ENCODE measurements at regions not wholly inside any gene's neighbourhood (a gene's known extent, or its start where the extent isn't known, plus 50 kb on each side); places are given as distances from the start of the nearest gene placed in this dataset.

- no peak overlapping the region for H3K4me3 ChIP-seq (ENCODE audit: low read depth, low read length)
- DNase-seq (ENCODE audit: low read depth) = peak; percentile 50
- TF ChIP-seq, protein P1, sequence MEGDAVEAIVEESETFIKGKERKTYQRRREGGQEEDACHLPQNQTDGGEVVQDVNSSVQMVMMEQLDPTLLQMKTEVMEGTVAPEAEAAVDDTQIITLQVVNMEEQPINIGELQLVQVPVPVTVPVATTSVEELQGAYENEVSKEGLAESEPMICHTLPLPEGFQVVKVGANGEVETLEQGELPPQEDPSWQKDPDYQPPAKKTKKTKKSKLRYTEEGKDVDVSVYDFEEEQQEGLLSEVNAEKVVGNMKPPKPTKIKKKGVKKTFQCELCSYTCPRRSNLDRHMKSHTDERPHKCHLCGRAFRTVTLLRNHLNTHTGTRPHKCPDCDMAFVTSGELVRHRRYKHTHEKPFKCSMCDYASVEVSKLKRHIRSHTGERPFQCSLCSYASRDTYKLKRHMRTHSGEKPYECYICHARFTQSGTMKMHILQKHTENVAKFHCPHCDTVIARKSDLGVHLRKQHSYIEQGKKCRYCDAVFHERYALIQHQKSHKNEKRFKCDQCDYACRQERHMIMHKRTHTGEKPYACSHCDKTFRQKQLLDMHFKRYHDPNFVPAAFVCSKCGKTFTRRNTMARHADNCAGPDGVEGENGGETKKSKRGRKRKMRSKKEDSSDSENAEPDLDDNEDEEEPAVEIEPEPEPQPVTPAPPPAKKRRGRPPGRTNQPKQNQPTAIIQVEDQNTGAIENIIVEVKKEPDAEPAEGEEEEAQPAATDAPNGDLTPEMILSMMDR (conservative IDR thresholded peaks at IDR 0.05; ENCODE audit: low read depth, low read length) = peak; percentile 50
These were observed 95.7 kb upstream of the SLC24A5 start for GRCh38 chr15:48025118-48025517.

DNA sequence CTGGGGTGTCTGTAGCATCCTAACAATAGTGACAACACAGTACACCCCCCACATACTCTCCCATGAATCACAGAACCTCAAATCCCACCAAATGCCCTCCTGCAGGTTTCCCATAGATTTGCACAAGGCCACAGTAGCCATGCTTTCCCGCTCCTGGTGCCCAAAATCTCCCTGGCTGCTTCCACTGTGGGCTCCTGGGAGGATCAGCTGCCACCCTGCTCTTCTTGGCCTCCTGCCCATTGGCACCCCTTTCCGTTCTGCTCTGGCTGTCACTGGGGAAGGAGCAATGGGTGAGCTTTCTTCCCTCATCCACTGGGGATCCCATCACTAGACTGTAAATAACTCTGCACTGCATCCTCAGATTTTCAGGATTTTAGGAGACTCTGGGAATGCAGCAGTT lies 92.1 kb upstream of the SLC24A5 start:
- no peak for DNase-seq (ENCODE audit: low read depth)
- no peak overlapping the region for H3K4me3 ChIP-seq (ENCODE audit: low read depth, low read length)
- TF ChIP-seq, protein P1 (conservative IDR thresholded peaks at IDR 0.05; ENCODE audit: low read depth, low read length) = no peak

DNA sequence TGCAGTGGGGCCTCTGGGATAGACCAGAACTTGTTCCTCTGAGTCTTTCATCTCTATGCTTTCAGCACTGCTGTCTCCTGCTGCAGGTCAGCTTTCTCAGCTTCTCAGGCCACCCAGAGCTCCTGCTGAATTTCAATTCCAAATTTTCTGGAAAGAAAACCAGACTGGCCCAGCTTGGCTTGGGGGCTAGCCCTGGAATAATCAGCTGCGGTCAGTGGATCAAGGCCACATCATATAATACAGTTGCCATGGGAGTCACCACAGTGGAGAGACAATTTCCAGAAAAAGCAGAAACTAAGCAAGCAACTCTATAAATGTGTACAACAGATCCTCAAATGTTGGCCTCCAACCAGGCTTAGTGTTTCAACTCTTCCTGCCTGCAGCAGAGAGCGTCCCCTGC lies 91.1 kb upstream of the SLC24A5 start:
- TF ChIP-seq, protein P1 (conservative IDR thresholded peaks at IDR 0.05; ENCODE audit: low read depth, low read length) = no peak
- H3K4me3 ChIP-seq (ENCODE audit: low read depth, low read length) = no peak overlapping the region
- no peak for DNase-seq (ENCODE audit: low read depth)

- DNase-seq (ENCODE audit: low read depth) = no peak
- TF ChIP-seq, protein P1 (conservative IDR thresholded peaks at IDR 0.05; ENCODE audit: low read depth, low read length) = no peak
- H3K4me3 ChIP-seq (ENCODE audit: low read depth, low read length) = no peak overlapping the region
These were observed 89.3 kb upstream of the SLC24A5 start for GRCh38 chr15:48031466-48031865.

DNA sequence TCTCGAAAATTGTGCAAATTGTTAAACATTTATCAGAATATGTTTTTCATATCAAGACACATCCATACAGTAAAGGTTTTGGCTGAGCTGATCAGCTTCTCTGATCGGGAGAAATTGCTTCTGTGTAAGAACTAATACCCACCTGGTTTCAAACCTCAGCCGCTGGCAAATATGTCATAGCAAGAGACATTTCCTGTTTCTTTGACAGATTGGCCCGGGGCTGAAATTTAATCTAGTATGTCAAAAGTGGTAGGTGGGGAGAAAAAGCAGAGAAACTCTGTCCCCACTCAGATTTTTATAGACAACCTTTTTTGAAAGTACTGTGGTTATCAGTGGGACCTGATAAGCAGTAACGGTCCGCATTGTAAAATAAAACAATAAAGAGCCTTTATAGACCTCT lies 88.8 kb upstream of the SLC24A5 start:
- no peak overlapping the region for H3K4me3 ChIP-seq (ENCODE audit: low read depth, low read length)
- DNase-seq (ENCODE audit: low read depth) = no peak
- TF ChIP-seq, protein P1 (conservative IDR thresholded peaks at IDR 0.05; ENCODE audit: low read depth, low read length) = no peak

- TF ChIP-seq, protein P1 (conservative IDR thresholded peaks at IDR 0.05; ENCODE audit: low read depth, low read length) = no peak
- no peak for DNase-seq (ENCODE audit: low read depth)
- H3K4me3 ChIP-seq (ENCODE audit: low read depth, low read length) = no peak overlapping the region
These were observed 87.9 kb upstream of the SLC24A5 start for GRCh38 chr15:48032911-48033310.

DNA sequence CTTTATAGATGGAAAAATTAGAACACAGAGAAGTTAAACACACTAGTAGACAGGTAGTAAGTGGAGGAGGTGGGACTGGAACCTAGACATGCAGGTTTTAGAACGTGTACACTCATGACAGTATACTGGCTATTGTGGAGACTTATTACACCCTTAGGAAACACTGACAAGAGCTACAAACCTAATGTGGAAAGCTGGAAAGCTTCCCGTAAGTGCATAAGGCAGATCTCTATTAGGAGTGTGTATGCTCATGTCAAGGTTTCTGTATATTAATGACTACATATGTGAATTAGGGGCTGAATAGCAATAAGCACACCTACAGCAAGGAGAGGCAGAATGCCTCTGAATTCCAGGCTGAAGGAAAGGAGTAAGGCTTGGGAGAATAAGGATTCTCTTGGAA lies 82.6 kb upstream of the SLC24A5 start:
- TF ChIP-seq, protein P1 (conservative IDR thresholded peaks at IDR 0.05; ENCODE audit: low read depth, low read length) = no peak
- DNase-seq (ENCODE audit: low read depth) = no peak
- H3K4me3 ChIP-seq (ENCODE audit: low read depth, low read length) = no peak overlapping the region

All from choroid plexus epithelial cell (primary cell).